NCI-H2227 (cell line): ENCODE measurements at regions not wholly inside any gene's neighbourhood (a gene's known extent, or its start where the extent isn't known, plus 50 kb on each side); places are given as distances from the start of the nearest gene placed in this dataset.
A peak's percentile ranks its signal among the peaks of the same experiment; 100 is the strongest.

Source experiments
- DNase-seq: peaks from one replicate; lab custom pipeline; 2025; ENCODE audit not compliant: unreplicated experiment; lab: John Stamatoyannopoulos, UW

GRCh38 chr2:167534443-167534842, 646.2 kb downstream of the XIRP2 start:
- DNase-seq = no peak

- DNase-seq = no peak
Observed at GRCh38 chr2:167524786-167525185, 636.5 kb downstream of the XIRP2 start.

- DNase-seq = no peak
Observed at GRCh38 chr2:167510071-167510759, 621.9 kb downstream of the XIRP2 start.

- no peak for DNase-seq
Observed at GRCh38 chr2:167509586-167509985, 621.3 kb downstream of the XIRP2 start.

GRCh38 chr2:167508709-167509108, 620.4 kb downstream of the XIRP2 start:
- DNase-seq = no peak

- DNase-seq = no peak
Observed at GRCh38 chr2:167506395-167506794, 618.1 kb downstream of the XIRP2 start.

DNA sequence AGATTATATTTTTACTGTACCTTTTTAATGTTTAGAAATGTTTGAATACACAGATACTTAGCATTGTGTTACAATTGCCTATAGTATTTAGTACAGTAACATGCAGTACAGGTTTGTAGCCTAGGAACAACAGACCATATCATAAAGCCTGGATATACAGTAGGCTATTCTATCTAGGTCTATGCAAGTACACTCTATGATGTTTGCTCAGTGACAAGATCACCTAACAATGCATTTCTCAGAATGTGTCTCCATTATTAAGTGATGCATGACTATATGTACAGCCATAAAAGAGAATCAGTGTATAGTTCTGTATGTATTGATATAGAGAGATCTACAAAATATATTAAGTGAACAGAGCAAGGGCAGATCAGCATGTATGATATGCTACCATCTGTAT, 616.4 kb downstream of the XIRP2 start:
- no peak for DNase-seq

GRCh38 chr2:167504061-167504460, 615.8 kb downstream of the XIRP2 start:
- peak; percentile 71 for DNase-seq

DNA sequence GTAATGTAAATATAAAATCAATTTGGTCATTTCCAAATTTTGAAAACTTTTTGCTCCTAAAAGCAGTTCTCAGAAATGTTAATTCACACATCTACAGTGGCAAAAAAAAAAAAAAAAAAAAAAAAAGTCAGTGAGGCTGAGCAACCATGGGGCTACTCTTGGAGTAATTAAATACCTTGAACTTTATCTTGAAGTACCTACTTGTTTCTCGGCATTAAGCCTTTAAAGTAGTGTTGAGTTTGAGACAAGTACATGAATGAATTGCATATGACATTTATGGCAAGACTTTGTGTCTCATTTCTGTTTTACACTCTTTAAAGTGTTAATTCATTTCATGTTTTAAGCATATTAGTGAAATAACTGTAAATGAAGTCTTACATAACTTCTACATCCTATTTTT, 613.3 kb downstream of the XIRP2 start:
- DNase-seq = no peak

- no peak for DNase-seq
Observed at GRCh38 chr2:167493862-167494261, 605.6 kb downstream of the XIRP2 start.

- DNase-seq = no peak
Observed at GRCh38 chr2:167492486-167492885, 604.2 kb downstream of the XIRP2 start.

DNA sequence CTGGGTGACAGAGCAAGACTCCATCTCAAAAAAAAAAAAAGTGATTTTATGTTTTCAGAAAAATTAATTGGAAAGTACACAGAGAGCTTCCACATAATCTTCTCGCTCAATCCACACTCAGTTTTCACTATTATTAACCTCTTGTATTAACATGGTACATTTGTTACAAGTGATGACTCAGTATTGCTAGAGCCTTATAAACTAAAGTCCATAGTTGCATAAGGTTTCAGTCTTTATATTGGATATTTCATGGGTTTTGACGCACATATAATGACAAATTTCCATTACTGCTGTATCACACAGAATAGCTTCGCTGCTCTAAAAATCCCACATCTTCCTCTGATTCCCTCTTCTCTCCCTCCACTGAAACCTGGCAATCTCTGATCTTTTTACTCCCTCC, 603.5 kb downstream of the XIRP2 start:
- no peak for DNase-seq

DNA sequence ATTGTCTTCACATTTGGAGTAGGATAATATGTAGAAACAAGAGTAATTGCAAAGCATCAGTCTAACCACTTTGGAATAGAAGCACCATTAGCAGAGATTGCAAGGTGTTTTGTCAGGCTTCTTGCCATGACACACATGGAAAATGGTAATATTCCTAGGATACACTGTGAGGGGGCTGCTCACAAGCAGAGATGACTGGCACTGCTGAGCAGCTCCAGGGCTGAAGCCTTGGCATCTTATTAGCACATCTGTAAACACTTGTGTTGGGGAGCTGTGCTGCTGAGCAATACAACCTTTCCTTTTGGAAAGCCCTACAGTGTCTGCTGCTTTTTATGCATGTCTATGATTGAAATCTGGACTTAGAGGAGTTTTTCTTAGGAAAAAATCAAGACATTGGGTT, 602.2 kb downstream of the XIRP2 start:
- DNase-seq = no peak

- no peak for DNase-seq
Observed at GRCh38 chr2:167489325-167489724, 601.0 kb downstream of the XIRP2 start.

DNA sequence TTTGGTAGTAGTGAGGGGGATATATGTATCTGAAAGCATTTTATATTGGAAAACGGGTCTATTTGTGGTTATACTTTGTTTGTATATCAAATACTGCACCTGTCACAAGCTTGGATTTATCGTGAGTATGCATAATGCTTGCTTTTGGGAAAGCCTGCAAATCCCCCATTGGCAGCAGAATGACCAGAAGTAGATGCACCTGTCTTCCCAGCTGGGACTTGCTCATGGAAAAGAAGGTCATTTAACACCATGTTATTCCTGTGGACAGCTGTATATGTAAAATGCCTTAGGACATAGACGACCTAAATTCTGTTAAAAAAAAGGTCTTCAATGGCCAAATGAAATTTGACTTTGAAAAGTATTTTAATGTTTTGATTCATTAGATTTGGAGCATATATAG, 599.4 kb downstream of the XIRP2 start:
- no peak for DNase-seq

DNA sequence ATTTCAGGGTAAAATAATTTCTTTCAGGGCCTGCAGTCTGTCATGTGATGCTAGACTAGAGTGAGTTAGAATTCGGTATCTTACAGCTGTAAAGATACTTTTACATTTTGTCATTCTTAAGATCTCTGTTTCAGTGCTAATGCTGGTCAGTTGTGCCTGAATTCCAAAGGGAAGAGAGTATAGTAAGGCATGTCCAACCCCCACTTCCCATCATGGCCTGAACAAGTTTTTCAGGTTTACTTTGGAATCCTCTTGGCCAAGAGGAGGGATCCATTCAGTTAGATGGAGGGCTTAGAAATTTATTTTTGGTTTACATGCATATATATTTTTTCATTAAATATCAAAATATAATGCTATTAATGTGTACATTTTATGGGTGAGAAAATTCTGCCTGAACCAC, 596.6 kb downstream of the XIRP2 start:
- no peak for DNase-seq

GRCh38 chr2:167480986-167481309, 592.7 kb downstream of the XIRP2 start:
- DNase-seq = no peak

DNA sequence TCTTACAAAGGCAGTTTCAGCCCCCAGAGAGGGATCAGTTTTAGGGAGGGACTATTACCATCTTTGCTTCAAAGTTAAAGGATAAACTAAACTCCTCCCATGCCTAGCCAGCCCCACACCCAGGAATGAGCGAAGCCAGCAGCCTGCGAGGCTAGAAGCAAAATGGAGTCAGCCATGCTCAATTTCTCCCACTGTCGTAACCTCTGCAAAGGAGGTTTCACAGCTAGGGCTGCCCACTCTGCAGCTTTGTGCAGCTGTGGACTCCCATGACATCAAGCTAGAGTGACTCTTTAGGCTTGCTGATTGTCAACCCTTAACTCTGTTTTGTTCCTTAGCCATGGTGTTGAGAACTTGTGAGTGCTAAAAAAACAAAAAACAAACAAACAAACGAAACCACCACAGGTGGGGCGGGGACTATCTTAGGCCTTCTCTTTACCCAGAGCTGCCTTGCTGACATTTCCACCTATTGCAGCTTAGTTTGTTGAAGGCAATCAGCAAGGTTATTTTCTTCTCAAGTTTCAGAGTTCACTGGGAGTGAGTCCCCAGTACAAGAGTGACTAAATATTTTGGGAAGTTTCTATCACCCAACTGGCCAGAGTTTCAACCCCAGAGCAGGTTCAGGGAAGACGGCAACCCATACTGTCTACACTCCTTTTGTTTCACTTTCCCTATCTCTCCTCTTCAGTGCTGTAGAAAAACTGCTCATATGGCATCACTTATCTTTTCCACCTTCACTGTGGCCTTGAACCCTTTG, 592.1 kb downstream of the XIRP2 start:
- no peak for DNase-seq

- DNase-seq = no peak
Observed at GRCh38 chr2:167478196-167478595, 589.9 kb downstream of the XIRP2 start.

DNA sequence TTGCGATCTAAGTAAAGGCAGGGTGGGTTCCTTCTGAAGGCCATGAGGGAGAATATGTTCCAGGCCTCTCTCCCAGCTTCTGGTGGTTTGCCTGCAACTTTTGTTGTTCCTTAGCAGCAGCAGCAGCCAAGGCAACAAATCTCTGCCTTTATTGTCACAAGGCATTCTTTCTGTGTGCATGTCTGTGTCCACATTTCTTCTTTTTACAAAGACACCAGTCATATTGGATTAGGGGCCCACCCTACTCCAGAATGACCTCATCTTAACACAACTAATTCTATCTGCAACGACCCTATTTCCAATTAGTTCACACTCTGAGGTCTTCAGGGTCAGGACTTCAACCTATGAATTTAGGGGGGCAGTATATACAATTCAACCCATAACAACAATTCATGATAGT, 587.5 kb downstream of the XIRP2 start:
- DNase-seq = no peak

- DNase-seq = no peak
Observed at GRCh38 chr2:167471734-167472133, 583.5 kb downstream of the XIRP2 start.

DNA sequence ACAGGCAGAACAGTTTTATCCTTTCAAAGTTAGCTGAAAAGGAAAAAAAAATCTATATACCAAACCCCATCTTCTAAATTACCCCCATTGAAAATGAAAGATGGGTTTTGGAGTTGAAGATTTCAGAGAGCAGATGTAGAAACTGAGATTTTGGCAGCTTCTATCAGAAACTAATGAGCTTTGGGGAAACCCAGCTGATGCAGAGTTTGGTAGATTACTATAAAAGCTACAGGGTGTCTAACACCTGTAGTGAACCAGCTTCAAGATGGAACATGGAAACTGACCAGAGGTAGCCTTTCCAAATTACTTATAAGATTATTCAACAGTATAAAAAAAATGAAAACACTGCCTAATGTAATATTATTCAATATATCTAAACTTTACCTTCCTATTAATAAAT, 583.1 kb downstream of the XIRP2 start:
- no peak for DNase-seq

- DNase-seq = no peak
Observed at GRCh38 chr2:167462379-167462778, 574.1 kb downstream of the XIRP2 start.
